Ascending aorta (tissue), 2 donors: ENCODE measurements at regions not wholly inside any gene's neighbourhood (a gene's known extent, or its start where the extent isn't known, plus 50 kb on each side); places are given as distances from the start of the nearest gene placed in this dataset.

Experiments used
- DNase-seq, 2 donors: peaks; one replicate each; pipeline ENCODE4 v3.0.0-alpha.2; 2019; ENCODE audit warnings: low spot score in 2 of 2
- H3K27ac ChIP-seq, 2 donors: fragments of 200-600 bp; sonication (generic); one replicate each; pipeline ENCODE4 v1.5.1; 2016 to 2017; ENCODE audit warnings: mild to moderate bottlenecking in 1 of 2
- H3K27me3 ChIP-seq: fragments of 200-600 bp; sonication (generic); one replicate; pipeline ENCODE4 v1.5.1; 2017
- H3K36me3 ChIP-seq, 2 donors: fragments of 200-600 bp; sonication (generic); one replicate each; pipeline ENCODE4 v1.5.1; 2016
- H3K4me1 ChIP-seq, 2 donors: fragments of 200-600 bp; sonication (generic); one replicate each; pipeline ENCODE4 v1.5.1; 2016 to 2017; ENCODE audit warnings: mild to moderate bottlenecking in 1 of 2
- H3K4me3 ChIP-seq, 2 donors: fragments of 200-600 bp; sonication (generic); one replicate each; pipeline ENCODE4 v1.5.1; 2016 to 2017; ENCODE audit warnings: mild to moderate bottlenecking in 1 of 2
- H3K9me3 ChIP-seq, 2 donors: fragments of 200-600 bp; sonication (generic); one replicate each; pipeline ENCODE4 v1.5.1; 2016
- intact Hi-C: fragments of 100-400 bp; cut with DNase I; formaldehyde crosslinking; loops from one replicate; pipeline ENCODE4 v1.15.1; 2023
- TF ChIP-seq, protein P1 (sequence below), 3 experiments: fragments of 200-600 bp in 2 of 3; fragments of 450-650 bp in 1 of 3; sonication (generic) in 2 of 3; IDR thresholded peaks; one replicate each; pipeline ENCODE4 v1.5.1; 2016 to 2019; ENCODE audit warnings: antibody characterized with exemption in 3 of 3, mild to moderate bottlenecking in 1 of 3, moderate library complexity in 1 of 3

GRCh38 chr19:23810496-23810895 is 51.8 kb upstream of the ZNF681 start:
- peaks cover 3 to 8% of the 10 kb centered on the region in 2 donors for H3K36me3 ChIP-seq
- no peaks in the 10 kb centered on the region for H3K27me3 ChIP-seq
- H3K4me3 ChIP-seq, result no peak overlapping the region
- H3K9me3 ChIP-seq, result peaks cover 0 to 6% of the 10 kb centered on the region in 2 donors
- no peak overlapping the region for H3K27ac ChIP-seq
- intact Hi-C loops, result no loop called here
- TF ChIP-seq, protein P1, sequence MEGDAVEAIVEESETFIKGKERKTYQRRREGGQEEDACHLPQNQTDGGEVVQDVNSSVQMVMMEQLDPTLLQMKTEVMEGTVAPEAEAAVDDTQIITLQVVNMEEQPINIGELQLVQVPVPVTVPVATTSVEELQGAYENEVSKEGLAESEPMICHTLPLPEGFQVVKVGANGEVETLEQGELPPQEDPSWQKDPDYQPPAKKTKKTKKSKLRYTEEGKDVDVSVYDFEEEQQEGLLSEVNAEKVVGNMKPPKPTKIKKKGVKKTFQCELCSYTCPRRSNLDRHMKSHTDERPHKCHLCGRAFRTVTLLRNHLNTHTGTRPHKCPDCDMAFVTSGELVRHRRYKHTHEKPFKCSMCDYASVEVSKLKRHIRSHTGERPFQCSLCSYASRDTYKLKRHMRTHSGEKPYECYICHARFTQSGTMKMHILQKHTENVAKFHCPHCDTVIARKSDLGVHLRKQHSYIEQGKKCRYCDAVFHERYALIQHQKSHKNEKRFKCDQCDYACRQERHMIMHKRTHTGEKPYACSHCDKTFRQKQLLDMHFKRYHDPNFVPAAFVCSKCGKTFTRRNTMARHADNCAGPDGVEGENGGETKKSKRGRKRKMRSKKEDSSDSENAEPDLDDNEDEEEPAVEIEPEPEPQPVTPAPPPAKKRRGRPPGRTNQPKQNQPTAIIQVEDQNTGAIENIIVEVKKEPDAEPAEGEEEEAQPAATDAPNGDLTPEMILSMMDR (IDR thresholded peaks at IDR 0.05), result no peak
- no peak for DNase-seq
- H3K4me1 ChIP-seq, result no peaks in the 10 kb centered on the region
